ENCODE measurements at regions not wholly inside any gene's neighbourhood (a gene's known extent, or its start where the extent isn't known, plus 50 kb on each side); places are given as distances from the start of the nearest gene placed in this dataset.

- no peak overlapping the region for H3K9ac ChIP-seq (ENCODE audit: low read length in 3 of 3)
These were observed 95.3 kb upstream of the TEX51 start for GRCh38 chr2:126803434-126803775.

GRCh38 chr2:126804347-126804746, 94.3 kb upstream of the TEX51 start:
- DNase-seq: peak in 1 of 5 donors; percentile 15
- Histone ChIP-seq H3K27ac (ENCODE audit: low read depth in 2 of 2, low read length in 2 of 2) (no peak overlapping the region), H3K9me3 (ENCODE audit: control insufficient read depth in 2 of 3, insufficient read depth in 1 of 3, low read length in 3 of 3) (no peaks in the 10 kb centered on the region), H3K4me3 (ENCODE audit: low read length in 3 of 3) (no peak overlapping the region), H3K4me1 (ENCODE audit: control insufficient read depth in 2 of 3, insufficient read depth in 2 of 3, low read depth in 1 of 3, low read length in 3 of 3) (no peaks in the 10 kb centered on the region), H3K27me3 (ENCODE audit: control insufficient read depth, insufficient read depth, low read length) (no peaks in the 10 kb centered on the region), H3K36me3 (ENCODE audit: control insufficient read depth in 2 of 3, insufficient read depth in 3 of 3, low read length in 3 of 3) (no peaks in the 10 kb centered on the region), H3K9ac (ENCODE audit: low read length in 3 of 3) (no peak overlapping the region)
- no peak for TF ChIP-seq CTCF (IDR thresholded peaks at IDR 0.05; ENCODE audit: borderline replicate concordance, extremely low read depth, insufficient read depth)
- intact Hi-C loops (cut with DNase I): no loop called here
- no peak for FAIRE-seq

More at GRCh38 chr2:126803434-126803775, 95.3 kb upstream of the TEX51 start:
- no peaks in the 10 kb centered on the region for H3K9me3 ChIP-seq (ENCODE audit: control insufficient read depth in 2 of 3, insufficient read depth in 1 of 3, low read length in 3 of 3)
- FAIRE-seq (no peak), DNase-seq (peak in 1 of 5 donors; percentile 8)
- H3K36me3 ChIP-seq (ENCODE audit: control insufficient read depth in 2 of 3, insufficient read depth in 3 of 3, low read length in 3 of 3): no peaks in the 10 kb centered on the region
- intact Hi-C loops (cut with DNase I): no loop called here
- no peak overlapping the region for H3K27ac ChIP-seq (ENCODE audit: low read depth in 2 of 2, low read length in 2 of 2)
- no peaks in the 10 kb centered on the region for H3K27me3 ChIP-seq (ENCODE audit: control insufficient read depth, insufficient read depth, low read length)
- no peaks in the 10 kb centered on the region for H3K4me1 ChIP-seq (ENCODE audit: control insufficient read depth in 2 of 3, insufficient read depth in 2 of 3, low read depth in 1 of 3, low read length in 3 of 3)
- TF ChIP-seq CTCF (IDR thresholded peaks at IDR 0.05; ENCODE audit: borderline replicate concordance, extremely low read depth, insufficient read depth): no peak
- no peak overlapping the region for H3K4me3 ChIP-seq (ENCODE audit: low read length in 3 of 3)

- H3K27ac ChIP-seq (ENCODE audit: low read depth in 2 of 2, low read length in 2 of 2): no peak overlapping the region
- intact Hi-C loops (cut with DNase I): no loop called here
- no peaks in the 10 kb centered on the region for H3K27me3 ChIP-seq (ENCODE audit: control insufficient read depth, insufficient read depth, low read length)
- peak in 1 of 5 donors; percentile 4 for DNase-seq
- H3K4me3 ChIP-seq (ENCODE audit: low read length in 3 of 3): no peak overlapping the region
- H3K4me1 ChIP-seq (ENCODE audit: control insufficient read depth in 2 of 3, insufficient read depth in 2 of 3, low read depth in 1 of 3, low read length in 3 of 3): no peaks in the 10 kb centered on the region
- no peaks in the 10 kb centered on the region for H3K36me3 ChIP-seq (ENCODE audit: control insufficient read depth in 2 of 3, insufficient read depth in 3 of 3, low read length in 3 of 3)
- H3K9ac ChIP-seq (ENCODE audit: low read length in 3 of 3): no peak overlapping the region
- peaks cover 0 to 3% (median 0%) of the 10 kb centered on the region in 3 donors for H3K9me3 ChIP-seq (ENCODE audit: control insufficient read depth in 2 of 3, insufficient read depth in 1 of 3, low read length in 3 of 3)
- FAIRE-seq: no peak
- no peak for TF ChIP-seq CTCF (IDR thresholded peaks at IDR 0.05; ENCODE audit: borderline replicate concordance, extremely low read depth, insufficient read depth)
These were observed 89.8 kb upstream of the TEX51 start for GRCh38 chr2:126808929-126809328.

GRCh38 chr2:126809340-126809739, 89.3 kb upstream of the TEX51 start:
- FAIRE-seq: no peak

More at GRCh38 chr2:126809340-126809739, 89.3 kb upstream of the TEX51 start:
- Histone ChIP-seq H3K4me1 (ENCODE audit: control insufficient read depth in 2 of 3, insufficient read depth in 2 of 3, low read depth in 1 of 3, low read length in 3 of 3) (no peaks in the 10 kb centered on the region), H3K27me3 (ENCODE audit: control insufficient read depth, insufficient read depth, low read length) (no peaks in the 10 kb centered on the region), H3K27ac (ENCODE audit: low read depth in 2 of 2, low read length in 2 of 2) (no peak overlapping the region), H3K9me3 (ENCODE audit: control insufficient read depth in 2 of 3, insufficient read depth in 1 of 3, low read length in 3 of 3) (peaks cover 0 to 3% (median 0%) of the 10 kb centered on the region in 3 donors), H3K9ac (ENCODE audit: low read length in 3 of 3) (no peak overlapping the region), H3K36me3 (ENCODE audit: control insufficient read depth in 2 of 3, insufficient read depth in 3 of 3, low read length in 3 of 3) (no peaks in the 10 kb centered on the region), H3K4me3 (ENCODE audit: low read length in 3 of 3) (no peak overlapping the region)
- TF ChIP-seq CTCF (IDR thresholded peaks at IDR 0.05; ENCODE audit: borderline replicate concordance, extremely low read depth, insufficient read depth): no peak
- intact Hi-C loops (cut with DNase I): no loop called here
- peak in 3 of 5 donors; percentile 10 to 35 (median 21) for DNase-seq
